IMR-90 (cell line): ENCODE measurements at regions not wholly inside any gene's neighbourhood (a gene's known extent, or its start where the extent isn't known, plus 50 kb on each side); places are given as distances from the start of the nearest gene placed in this dataset.

Source experiments
- BHLHE40 ChIP-seq: fragments of 150-350 bp; IDR thresholded peaks from 2 replicates; pipeline ENCODE4 v1.6.1; 2016; ENCODE audit warnings: mild to moderate bottlenecking, low read depth, low read length
- CHD1 ChIP-seq: IDR thresholded peaks from 2 replicates; pipeline ENCODE4 v1.6.1; 2012; ENCODE audit warnings: low read depth, low read length, improper control_type of control experiment
- CTCF ChIP-seq: conservative IDR thresholded peaks from 2 replicates; pipeline ENCODE4 v1.5.1; 2012; ENCODE audit warnings: mild to moderate bottlenecking, low read depth, low read length, improper control_type of control experiment
- ELK1 ChIP-seq: fragments of 150-350 bp; IDR thresholded peaks from 2 replicates; pipeline ENCODE4 v1.6.1; 2016; ENCODE audit warnings: low read depth, mild to moderate bottlenecking, low read length, moderate library complexity, borderline replicate concordance
- FOS ChIP-seq: fragments of 150-350 bp; IDR thresholded peaks from 2 replicates; pipeline ENCODE4 v1.6.1; 2016; ENCODE audit warnings: low read depth, low read length
- MAZ ChIP-seq: IDR thresholded peaks from 2 replicates; pipeline ENCODE4 v1.6.1; 2012; ENCODE audit warnings: low read depth, mild to moderate bottlenecking, low read length, improper control_type of control experiment, moderate library complexity, borderline replicate concordance
- NFE2L2 ChIP-seq: fragments of 150-350 bp; IDR thresholded peaks from 2 replicates; pipeline ENCODE4 v1.6.1; 2016; ENCODE audit warnings: low read depth, mild to moderate bottlenecking, low read length
- POLR2A ChIP-seq: IDR thresholded peaks from 2 replicates; pipeline ENCODE4 v1.6.1; 2012; ENCODE audit warnings: mild to moderate bottlenecking, low read depth, low read length
- RAD21 ChIP-seq: IDR thresholded peaks from 2 replicates; pipeline ENCODE4 v1.6.1; 2012; ENCODE audit warnings: low read length, improper control_type of control experiment
- RCOR1 ChIP-seq: IDR thresholded peaks from 2 replicates; pipeline ENCODE4 v1.6.1; 2012; ENCODE audit warnings: mild to moderate bottlenecking, low read length, improper control_type of control experiment; ENCODE audit not compliant: insufficient replicate concordance
- RFX5 ChIP-seq: IDR thresholded peaks from 2 replicates; pipeline ENCODE4 v1.8.0; 2012; ENCODE audit warnings: low read depth, mild to moderate bottlenecking, low read length, moderate library complexity
- SMC3 ChIP-seq: fragments of 150-350 bp; IDR thresholded peaks from 2 replicates; pipeline ENCODE4 v1.6.1; 2016; ENCODE audit warnings: low read depth, mild to moderate bottlenecking, antibody characterized with exemption, low read length, moderate library complexity
- USF2 ChIP-seq: fragments of 150-350 bp; IDR thresholded peaks from 2 replicates; pipeline ENCODE4 v1.6.1; 2017; ENCODE audit warnings: mild to moderate bottlenecking, antibody characterized with exemption, low read length, low read depth

- TF ChIP-seq CTCF (no peak), BHLHE40 (no peak), RAD21 (no peak), ELK1 (no peak), POLR2A (no peak), CHD1 (no peak), RFX5 (no peak), RCOR1 (no peak), MAZ (no peak), FOS (no peak), NFE2L2 (no peak), SMC3 (no peak), USF2 (no peak)
Observed at GRCh38 chr3:104279617-104280016, 1087.1 kb upstream of the ALCAM start.
